ENCODE measurements at regions not wholly inside any gene's neighbourhood (a gene's known extent, or its start where the extent isn't known, plus 50 kb on each side); places are given as distances from the start of the nearest gene placed in this dataset.

DNA sequence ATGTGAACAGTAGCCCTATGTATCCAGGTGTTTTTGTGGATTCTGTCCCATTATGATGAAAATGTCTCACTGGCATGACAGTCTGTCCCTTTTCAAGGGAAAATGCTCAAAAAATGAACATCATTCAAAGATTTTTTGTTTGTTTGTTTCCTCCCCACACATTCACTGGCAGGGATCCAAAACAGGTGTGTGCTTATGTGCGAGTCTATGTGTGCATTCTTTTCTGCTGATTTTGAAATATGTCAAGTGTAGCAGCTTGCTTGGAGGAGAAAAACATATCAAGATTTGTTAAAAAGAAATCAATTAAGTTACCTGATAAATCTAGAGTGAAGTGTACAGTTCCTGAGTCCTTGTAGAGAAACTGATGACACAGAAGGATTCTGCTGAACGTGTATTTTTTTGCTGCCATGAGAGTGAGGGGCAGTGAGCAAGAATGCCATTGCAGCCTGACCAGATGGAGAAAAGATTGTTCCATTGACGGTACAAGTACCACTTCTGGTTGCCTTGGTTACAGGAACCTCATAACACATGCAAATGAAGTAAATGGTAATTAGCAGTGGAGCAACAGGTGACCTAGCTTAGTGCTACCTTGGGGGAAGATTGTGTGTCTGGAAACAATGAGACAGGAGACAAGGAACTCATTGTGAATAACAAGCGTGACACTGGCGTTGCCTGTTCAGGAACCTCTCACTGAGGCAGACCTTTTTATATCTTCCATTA lies 277.4 kb upstream of the PHYHIPL start:
- TF ChIP-seq CTCF (IDR thresholded peaks at IDR 0.05) (no peak), POLR2AphosphoS5 (IDR thresholded peaks at IDR 0.05) (no peak)
